PC-3 (cell line): ENCODE measurements at regions not wholly inside any gene's neighbourhood (a gene's known extent, or its start where the extent isn't known, plus 50 kb on each side); places are given as distances from the start of the nearest gene placed in this dataset.

Source experiments
- ATAC-seq: fragments of 200-7000 bp; cut with Tn5 transposase; 2 replicates; pipeline ENCODE4 v1.9.1; 2020; ENCODE audit warnings: mild to moderate bottlenecking, moderate library complexity
- BruUV-seq: library from RNA; stranded (reverse); fragments of 400-500 nt; replicated peaks from 2 replicates; lab custom pipeline; 2021; lab: Mats Ljungman, UMichigan
- CTCF ChIA-PET: fragments of 300-600 bp; sonication (Branson Sonifier 250); formaldehyde crosslinking; loops from one replicate; lab custom pipeline; 2022; ENCODE audit warnings: antibody characterized with exemption; lab: Charles Lee
- POLR2A ChIA-PET: fragments of 300-600 bp; sonication (Branson Sonifier 250); formaldehyde crosslinking; loops from one replicate; lab custom pipeline; 2022; ENCODE audit warnings: antibody characterized with exemption; ENCODE audit not compliant: unreplicated experiment; lab: Charles Lee
- DNase-seq: peaks from one replicate; pipeline ENCODE4 v3.0.0-alpha.2; 2015
- H2AFZ ChIP-seq: fragments of 300-600 bp; sonication (generic); 2 replicates; pipeline ENCODE4 v1.6.0; 2016; ENCODE audit warnings: antibody characterized with exemption, low read length
- H3F3A ChIP-seq: fragments of 300-600 bp; sonication (generic); one replicate; pipeline ENCODE4 v1.6.0; 2017; ENCODE audit warnings: antibody characterized with exemption, low read length, control low read depth, mild to moderate bottlenecking; ENCODE audit not compliant: unreplicated experiment
- H3K27ac ChIP-seq: fragments of 300-600 bp; sonication (generic); 2 replicates; pipeline ENCODE4 v1.5.1; 2016; ENCODE audit warnings: mild to moderate bottlenecking, low read length
- H3K27me3 ChIP-seq: fragments of 300-600 bp; sonication (generic); 2 replicates; pipeline ENCODE4 v1.6.1; 2016; ENCODE audit warnings: low read length, mixed read lengths
- H3K36me3 ChIP-seq: fragments of 300-600 bp; sonication (generic); 2 replicates; pipeline ENCODE4 v1.6.1; 2016; ENCODE audit warnings: low read depth, mixed run types, low read length, mixed read lengths
- H3K4me1 ChIP-seq: fragments of 300-600 bp; sonication (generic); 2 replicates; pipeline ENCODE4 v1.5.1; 2016; ENCODE audit warnings: low read length; ENCODE audit not compliant: insufficient read depth
- H3K4me2 ChIP-seq: fragments of 300-600 bp; sonication (generic); 2 replicates; pipeline ENCODE4 v1.6.0; 2016; ENCODE audit warnings: low read length
- H3K4me3 ChIP-seq: fragments of 300-600 bp; sonication (generic); 2 replicates; pipeline ENCODE4 v1.5.1; 2016; ENCODE audit warnings: mild to moderate bottlenecking, low read length, mixed read lengths
- H3K79me2 ChIP-seq: fragments of 300-600 bp; sonication (generic); 2 replicates; pipeline ENCODE4 v1.6.1; 2017; ENCODE audit warnings: low read length, mixed read lengths
- H3K9ac ChIP-seq: fragments of 300-600 bp; sonication (generic); 2 replicates; pipeline ENCODE4 v1.6.0; 2016; ENCODE audit warnings: mild to moderate bottlenecking, low read length
- H3K9me2 ChIP-seq: fragments of 300-600 bp; sonication (generic); replicated peaks from 2 replicates; pipeline ENCODE4 v1.6.1; 2016; ENCODE audit warnings: mixed run types, low read length, mixed read lengths
- H3K9me3 ChIP-seq: fragments of 300-600 bp; sonication (generic); 2 replicates; pipeline ENCODE4 v1.6.1; 2016; ENCODE audit warnings: low read length, mixed read lengths
- H4K20me1 ChIP-seq: fragments of 300-600 bp; sonication (generic); 2 replicates; pipeline ENCODE4 v1.6.1; 2016; ENCODE audit warnings: low read length, mixed read lengths
- CTCF ChIP-seq: fragments of 300-600 bp; sonication (generic); conservative IDR thresholded peaks from 2 replicates; pipeline ENCODE4 v1.5.1; 2017; ENCODE audit warnings: antibody characterized with exemption, low read depth, mild to moderate bottlenecking, low read length
- EZH2 ChIP-seq: fragments of 300-600 bp; sonication (generic); IDR thresholded peaks from one replicate; pipeline ENCODE4 v1.6.1; 2017; ENCODE audit warnings: antibody characterized with exemption, mild to moderate bottlenecking, low read length; ENCODE audit not compliant: unreplicated experiment
- EZH2phosphoT487 ChIP-seq: fragments of 300-600 bp; sonication (generic); IDR thresholded peaks from 2 replicates; pipeline ENCODE4 v1.6.1; 2018; ENCODE audit warnings: mild to moderate bottlenecking, antibody characterized with exemption, low read length, borderline replicate concordance
- intact Hi-C: fragments of 100-400 bp; cut with micrococcal nuclease; formaldehyde crosslinking; loops from 2 replicates; pipeline ENCODE4 v1.9.0; 2023

GRCh38 chr18:30288662-30289414 lies 753.7 kb downstream of the DSC3 start:
- CTCF ChIA-PET, result no interaction called here
- H3K36me3 ChIP-seq, result no peaks in the 10 kb centered on the region
- H2AFZ ChIP-seq, result no peak overlapping the region
- ATAC-seq (no peak), DNase-seq (no peak)
- H3K79me2 ChIP-seq, result no peaks in the 10 kb centered on the region
- POLR2A ChIA-PET, result no interaction called here
- intact Hi-C loops, result no loop called here
- no peak overlapping the region for H3K27ac ChIP-seq
- no peaks in the 10 kb centered on the region for H3K4me1 ChIP-seq
- H3K9me3 ChIP-seq, result no peaks in the 10 kb centered on the region
- BruUV-seq, result no TSS peak
- H3K27me3 ChIP-seq, result no peaks in the 10 kb centered on the region
- H3K9ac ChIP-seq, result no peak overlapping the region
- no peak overlapping the region for H3K4me2 ChIP-seq
- H4K20me1 ChIP-seq, result no peaks in the 10 kb centered on the region
- H3F3A ChIP-seq, result no peaks in the 10 kb centered on the region
- H3K4me3 ChIP-seq, result no peak overlapping the region
- no peaks in the 10 kb centered on the region for H3K9me2 ChIP-seq
- TF ChIP-seq EZH2 (no peak), EZH2phosphoT487 (no peak), CTCF (no peak)

GRCh38 chr18:30280861-30281470 lies 761.6 kb downstream of the DSC3 start:
- peak; percentile 29 for ATAC-seq
- no peak overlapping the region for H3K27ac ChIP-seq
- CTCF ChIA-PET, result interaction anchor here (0.6 to 2.1 kb wide), 3 partner anchors 406 to 1297 kb away, joined by 3 to 10 read pairs (median 9); no protein-coding TSS in a partner anchor

More at GRCh38 chr18:30280861-30281470, 761.6 kb downstream of the DSC3 start:
- no peaks in the 10 kb centered on the region for H3F3A ChIP-seq
- no peaks in the 10 kb centered on the region for H3K36me3 ChIP-seq
- intact Hi-C loops, result loop anchor here (2.0 to 5.0 kb wide), 3 partner anchors 389 to 610 kb away; no protein-coding TSS in a partner anchor
- no TSS peak for BruUV-seq
- H3K4me1 ChIP-seq, result no peaks in the 10 kb centered on the region
- peak; percentile 89 for DNase-seq
- no peaks in the 10 kb centered on the region for H3K9me2 ChIP-seq
- no peaks in the 10 kb centered on the region for H4K20me1 ChIP-seq
- POLR2A ChIA-PET, result interaction anchor here (0.5 to 0.7 kb wide), 2 partner anchors 351 to 1121 kb away, joined by 3 read pairs; no protein-coding TSS in a partner anchor
- no peaks in the 10 kb centered on the region for H3K79me2 ChIP-seq
- H2AFZ ChIP-seq, result peak overlapping the region; percentile 27; the same call in 1 of the 2 replicates
- H3K4me3 ChIP-seq, result no peak overlapping the region
- H3K4me2 ChIP-seq, result no peak overlapping the region
- no peak overlapping the region for H3K9ac ChIP-seq
- peak; percentile 81 for TF ChIP-seq CTCF
- TF ChIP-seq EZH2phosphoT487, result no peak
- H3K9me3 ChIP-seq, result no peaks in the 10 kb centered on the region
- no peaks in the 10 kb centered on the region for H3K27me3 ChIP-seq
